Right atrium auricular region (tissue), 2 donors: ENCODE measurements at regions not wholly inside any gene's neighbourhood (a gene's known extent, or its start where the extent isn't known, plus 50 kb on each side); places are given as distances from the start of the nearest gene placed in this dataset.

Experiments used
- DNase-seq: peaks from one replicate; pipeline ENCODE4 v3.0.0-alpha.2; 2019; ENCODE audit warnings: low spot score
- H3K27ac ChIP-seq, 2 donors: fragments of 200-600 bp; sonication (generic); 1 replicate in 1 of 2; 2 replicates in 1 of 2; pipeline ENCODE4 v1.5.1; 2016 to 2019
- H3K27me3 ChIP-seq, 2 donors: fragments of 200-600 bp; sonication (generic); one replicate each; pipeline versions ENCODE4 v1.5.1 to v1.6.0; 2017 to 2019
- H3K36me3 ChIP-seq: fragments of 200-600 bp; sonication (generic); one replicate; pipeline ENCODE4 v1.5.1; 2016
- H3K4me1 ChIP-seq, 2 donors: fragments of 200-600 bp; sonication (generic); one replicate each; pipeline versions ENCODE4 v1.5.1 to v1.6.0; 2017 to 2019
- H3K4me3 ChIP-seq, 2 donors: fragments of 200-600 bp; sonication (generic); 1 replicate in 1 of 2; 2 replicates in 1 of 2; pipeline ENCODE4 v1.5.1; 2017 to 2019; ENCODE audit warnings: mild to moderate bottlenecking in 1 of 2, moderate library complexity in 1 of 2
- H3K9me3 ChIP-seq, 2 donors: fragments of 200-600 bp; sonication (generic); one replicate each; pipeline ENCODE4 v1.5.1; 2019
- TF ChIP-seq, protein P1 (sequence below), 2 donors: fragments of 200-600 bp; sonication (generic); IDR thresholded peaks; one replicate each; pipeline ENCODE4 v1.5.1; 2019; ENCODE audit warnings: antibody characterized with exemption in 2 of 2

DNA sequence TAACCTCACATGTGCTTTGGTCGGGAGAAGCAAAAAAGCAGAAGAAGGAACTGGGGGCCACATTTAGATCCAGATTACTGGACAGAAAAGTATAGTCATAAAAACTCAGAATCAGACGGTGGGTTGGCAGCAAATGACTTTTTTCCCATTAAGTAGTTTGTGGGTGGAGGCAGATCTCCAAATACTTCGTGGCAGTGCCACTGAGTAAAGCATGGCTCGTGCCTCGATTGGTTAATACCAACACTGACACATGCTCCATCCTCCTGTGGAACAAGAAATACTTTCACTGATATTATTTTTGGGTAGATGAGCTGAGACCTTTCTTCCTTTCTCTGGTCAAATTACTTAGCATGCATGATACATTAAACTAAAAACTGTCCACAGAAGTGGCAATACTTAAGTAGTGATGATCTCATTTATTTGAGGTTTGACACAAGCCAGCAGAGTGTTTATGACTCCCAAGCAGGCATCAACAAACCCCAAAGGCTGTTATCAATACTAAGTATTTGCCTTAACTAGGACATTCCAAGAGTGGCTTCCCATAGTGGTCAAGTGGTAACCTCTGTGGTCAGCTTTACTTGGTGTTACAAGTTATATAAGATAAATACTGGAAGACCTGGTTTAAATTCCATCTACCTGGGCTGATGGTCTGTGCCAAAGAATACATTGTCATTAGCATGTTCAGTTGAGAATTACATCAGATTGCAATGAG is 500.0 kb upstream of the RUNX1 start:
- no peaks in the 10 kb centered on the region for H3K4me1 ChIP-seq
- no peak overlapping the region for H3K4me3 ChIP-seq
- no peak for DNase-seq
- no peak overlapping the region for H3K27ac ChIP-seq
- H3K27me3 ChIP-seq = peaks cover 0 to 3% of the 10 kb centered on the region in 2 donors
- no peaks in the 10 kb centered on the region for H3K9me3 ChIP-seq
- TF ChIP-seq, protein P1, sequence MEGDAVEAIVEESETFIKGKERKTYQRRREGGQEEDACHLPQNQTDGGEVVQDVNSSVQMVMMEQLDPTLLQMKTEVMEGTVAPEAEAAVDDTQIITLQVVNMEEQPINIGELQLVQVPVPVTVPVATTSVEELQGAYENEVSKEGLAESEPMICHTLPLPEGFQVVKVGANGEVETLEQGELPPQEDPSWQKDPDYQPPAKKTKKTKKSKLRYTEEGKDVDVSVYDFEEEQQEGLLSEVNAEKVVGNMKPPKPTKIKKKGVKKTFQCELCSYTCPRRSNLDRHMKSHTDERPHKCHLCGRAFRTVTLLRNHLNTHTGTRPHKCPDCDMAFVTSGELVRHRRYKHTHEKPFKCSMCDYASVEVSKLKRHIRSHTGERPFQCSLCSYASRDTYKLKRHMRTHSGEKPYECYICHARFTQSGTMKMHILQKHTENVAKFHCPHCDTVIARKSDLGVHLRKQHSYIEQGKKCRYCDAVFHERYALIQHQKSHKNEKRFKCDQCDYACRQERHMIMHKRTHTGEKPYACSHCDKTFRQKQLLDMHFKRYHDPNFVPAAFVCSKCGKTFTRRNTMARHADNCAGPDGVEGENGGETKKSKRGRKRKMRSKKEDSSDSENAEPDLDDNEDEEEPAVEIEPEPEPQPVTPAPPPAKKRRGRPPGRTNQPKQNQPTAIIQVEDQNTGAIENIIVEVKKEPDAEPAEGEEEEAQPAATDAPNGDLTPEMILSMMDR (IDR thresholded peaks at IDR 0.05) = no peak
- H3K36me3 ChIP-seq = no peaks in the 10 kb centered on the region

DNA sequence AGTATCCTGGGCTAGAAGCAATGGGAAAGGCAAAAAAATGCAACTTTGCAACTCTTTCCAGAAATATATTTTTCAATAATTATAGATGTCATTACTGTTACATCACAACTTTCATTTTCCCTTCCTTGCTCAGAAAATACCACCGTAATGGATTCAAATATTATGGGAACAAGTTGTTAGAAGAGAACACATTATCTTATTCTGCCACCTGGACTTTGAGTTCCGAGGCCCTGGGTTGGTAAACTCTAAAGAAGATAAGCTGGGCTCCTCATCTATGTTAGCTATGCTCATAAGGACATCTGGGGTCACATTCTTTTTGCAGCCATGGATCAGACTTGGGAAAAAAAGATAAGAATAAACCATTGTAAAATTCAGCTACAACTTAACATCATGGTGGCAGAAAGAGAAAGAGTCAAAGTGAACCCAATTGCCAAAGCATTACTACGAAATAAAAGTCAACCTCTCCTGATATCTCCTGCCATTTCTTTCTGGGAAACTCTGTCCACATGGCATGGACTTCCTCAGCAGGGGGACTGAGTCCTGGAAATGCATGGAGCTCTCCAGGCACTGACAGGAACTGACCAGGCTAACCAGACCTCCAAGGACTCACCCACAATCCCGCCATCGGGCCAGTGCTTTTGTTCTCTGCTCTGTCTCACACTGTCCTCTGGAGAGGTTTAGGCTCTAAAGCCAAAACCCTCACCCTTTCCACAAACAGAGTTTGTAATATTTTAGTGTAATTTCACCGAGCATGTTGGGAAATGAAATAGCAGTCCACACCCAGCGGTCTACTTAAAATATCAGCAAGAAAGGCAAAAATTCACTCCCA is 499.1 kb upstream of the RUNX1 start:
- Histone ChIP-seq H3K27ac (no peak overlapping the region), H3K36me3 (no peaks in the 10 kb centered on the region), H3K9me3 (no peaks in the 10 kb centered on the region), H3K27me3 (peaks cover 0 to 3% of the 10 kb centered on the region in 2 donors), H3K4me3 (no peak overlapping the region), H3K4me1 (no peaks in the 10 kb centered on the region)
- TF ChIP-seq, protein P1 (IDR thresholded peaks at IDR 0.05) = no peak
- DNase-seq = no peak

DNA sequence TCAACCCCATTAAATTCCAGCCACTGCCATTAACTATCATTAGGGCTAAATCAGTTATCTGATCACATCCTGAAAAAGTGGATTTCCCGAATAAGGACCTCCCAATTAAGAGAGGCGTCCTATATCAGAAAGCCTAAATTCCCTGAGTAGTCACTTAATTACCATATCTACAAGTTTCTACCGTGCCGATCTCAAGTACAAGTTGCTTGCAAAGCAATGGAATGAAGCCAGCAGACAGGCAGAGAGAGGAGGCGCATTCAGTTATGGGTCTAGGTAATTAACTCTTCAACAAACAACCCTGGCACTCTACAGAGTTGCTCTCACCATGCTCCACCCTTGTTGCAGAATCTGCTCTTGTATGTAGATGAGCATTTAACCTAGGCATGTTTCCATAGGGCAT is 494.6 kb upstream of the RUNX1 start:
- TF ChIP-seq, protein P1 (IDR thresholded peaks at IDR 0.05) = no peak
- Histone ChIP-seq H3K9me3 (no peaks in the 10 kb centered on the region), H3K27me3 (no peaks in the 10 kb centered on the region), H3K27ac (no peak overlapping the region), H3K36me3 (no peaks in the 10 kb centered on the region), H3K4me3 (no peak overlapping the region), H3K4me1 (no peaks in the 10 kb centered on the region)
- DNase-seq = no peak

DNA sequence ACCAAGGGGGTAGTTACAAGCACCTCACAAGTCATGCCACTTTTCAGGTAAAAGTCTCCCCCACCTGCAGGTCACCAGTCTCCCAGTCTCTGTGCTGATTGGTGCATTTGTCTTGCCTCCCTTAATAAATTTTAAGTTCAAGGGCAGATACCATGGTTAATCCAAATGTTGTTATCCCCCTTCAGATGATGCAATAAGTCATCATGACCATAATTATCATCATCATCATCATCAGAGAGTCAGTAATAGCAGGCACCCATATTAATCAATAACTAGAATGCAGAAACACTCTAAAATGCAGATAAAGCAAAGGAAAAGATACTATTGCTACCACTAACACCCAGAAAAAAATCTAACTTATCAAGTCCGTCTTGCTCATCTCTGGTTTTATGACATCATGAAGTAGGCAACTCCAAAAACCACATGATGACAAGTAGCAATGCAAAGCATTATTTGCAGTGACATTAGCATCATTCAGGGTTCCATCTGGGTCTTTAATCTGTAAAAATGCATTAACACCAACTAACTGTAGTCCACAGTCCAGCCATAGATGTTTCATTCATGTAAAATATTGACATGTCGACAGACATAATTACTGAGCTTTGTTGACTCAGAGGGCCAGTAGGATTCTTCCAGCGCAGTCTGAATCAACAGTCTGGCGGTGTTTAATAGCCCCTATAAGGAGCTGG is 492.0 kb upstream of the RUNX1 start:
- H3K4me3 ChIP-seq = no peak overlapping the region
- H3K36me3 ChIP-seq = no peaks in the 10 kb centered on the region
- no peaks in the 10 kb centered on the region for H3K27me3 ChIP-seq
- no peaks in the 10 kb centered on the region for H3K9me3 ChIP-seq
- no peak overlapping the region for H3K27ac ChIP-seq
- H3K4me1 ChIP-seq = no peaks in the 10 kb centered on the region
- no peak for DNase-seq
- TF ChIP-seq, protein P1 (IDR thresholded peaks at IDR 0.05) = no peak

DNA sequence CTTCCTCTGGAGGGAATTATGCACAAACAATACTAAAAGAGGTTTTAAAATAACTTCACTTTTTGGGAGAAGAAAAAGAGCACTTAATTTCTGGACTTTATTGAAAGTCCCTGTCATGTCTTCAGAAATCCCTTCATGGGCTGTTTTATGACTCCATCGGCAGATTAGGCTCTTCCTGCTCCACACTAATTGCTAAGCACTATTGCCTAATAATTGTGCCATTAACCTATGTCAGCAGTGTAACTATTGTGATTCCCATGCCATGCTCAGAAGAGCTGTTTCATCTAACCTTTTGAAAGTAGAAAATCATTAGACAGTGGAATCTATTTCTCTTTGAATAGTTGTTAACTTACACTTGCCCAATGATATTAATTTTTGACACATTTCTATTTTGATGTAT is 489.3 kb upstream of the RUNX1 start:
- H3K4me1 ChIP-seq = no peaks in the 10 kb centered on the region
- TF ChIP-seq, protein P1 (IDR thresholded peaks at IDR 0.05) = no peak
- no peaks in the 10 kb centered on the region for H3K27me3 ChIP-seq
- H3K36me3 ChIP-seq = no peaks in the 10 kb centered on the region
- DNase-seq = no peak
- H3K27ac ChIP-seq = no peak overlapping the region
- H3K4me3 ChIP-seq = no peak overlapping the region
- H3K9me3 ChIP-seq = no peaks in the 10 kb centered on the region
